ENCODE measurements at regions not wholly inside any gene's neighbourhood (a gene's known extent, or its start where the extent isn't known, plus 50 kb on each side); places are given as distances from the start of the nearest gene placed in this dataset.

- TF ChIP-seq GLIS3 (CRISPR knock-in tag; IDR thresholded peaks at IDR 0.05) = no peak
- no peak for TF ChIP-seq TOX (CRISPR knock-in tag; IDR thresholded peaks at IDR 0.05; ENCODE audit: borderline replicate concordance)
- TF ChIP-seq TSHZ2 (CRISPR knock-in tag; IDR thresholded peaks at IDR 0.05) = no peak
- no peak for TF ChIP-seq OSR1 (CRISPR knock-in tag; IDR thresholded peaks at IDR 0.05)
Measured at GRCh38 chr10:55929291-55929690, 431.8 kb downstream of the ZWINT start.
